Activated gamma-delta T cell (primary cell): ENCODE measurements at regions not wholly inside any gene's neighbourhood (a gene's known extent, or its start where the extent isn't known, plus 50 kb on each side); places are given as distances from the start of the nearest gene placed in this dataset.

Source experiments
- DNase-seq: peaks from one replicate; lab custom pipeline; 2025; lab: John Stamatoyannopoulos, UW

DNA sequence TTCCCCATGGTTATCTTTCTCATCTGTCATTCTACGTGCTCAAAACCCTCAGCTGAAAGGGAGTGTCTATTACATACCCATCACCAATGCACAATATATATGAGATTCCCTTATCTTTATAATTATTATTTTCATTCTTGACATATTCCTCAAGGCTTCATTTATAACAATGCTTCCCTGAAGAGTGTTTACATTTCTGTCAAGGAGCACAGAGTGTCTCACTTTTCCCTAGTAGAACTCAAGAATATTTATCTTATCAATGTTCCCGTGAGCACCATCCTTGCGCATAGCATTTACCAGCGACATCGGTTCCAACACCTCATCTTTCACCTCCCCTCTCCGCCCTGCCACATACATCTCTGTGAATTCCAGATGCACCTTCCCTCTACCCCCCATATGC lies 250.6 kb downstream of the PLA2G4A start:
- DNase-seq = no peak

DNA sequence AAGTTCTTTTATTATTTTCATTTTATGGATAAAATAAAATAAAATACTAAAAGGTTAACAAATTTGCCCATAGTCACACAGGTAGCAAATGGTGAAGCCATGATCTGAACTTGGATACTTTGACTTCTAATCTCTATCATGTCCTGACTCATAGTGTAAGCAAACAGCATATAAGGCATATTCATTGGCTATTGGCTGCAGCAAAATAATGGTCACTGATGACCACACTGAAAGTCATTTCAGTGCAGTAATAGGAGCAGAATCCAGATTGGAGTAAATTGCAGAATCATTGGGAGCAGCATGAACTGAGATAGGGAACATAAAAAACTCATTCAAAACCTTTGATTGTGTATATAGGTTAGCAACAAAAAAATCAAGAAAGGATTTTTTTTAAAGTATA lies 262.9 kb downstream of the PLA2G4A start:
- no peak for DNase-seq

DNA sequence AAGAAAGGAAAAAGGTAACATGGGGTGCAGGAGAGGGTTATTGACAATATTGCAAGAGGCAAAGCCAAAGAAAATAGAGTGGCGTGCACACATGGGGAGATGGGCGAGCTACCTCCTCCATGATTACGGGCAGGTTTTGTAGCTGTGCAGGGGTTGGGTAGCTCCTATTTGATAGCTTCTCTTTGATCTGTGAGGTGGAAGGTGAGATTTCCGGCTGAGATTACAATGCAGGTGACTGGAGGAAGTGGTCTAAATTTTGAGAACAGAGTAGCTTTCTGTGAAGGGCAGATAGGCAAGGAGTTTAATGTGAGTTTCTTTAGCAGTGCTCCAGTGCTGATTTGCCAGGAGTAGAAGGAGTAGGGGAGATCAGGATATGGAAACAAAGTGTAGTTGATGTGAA lies 263.4 kb downstream of the PLA2G4A start:
- no peak for DNase-seq

DNA sequence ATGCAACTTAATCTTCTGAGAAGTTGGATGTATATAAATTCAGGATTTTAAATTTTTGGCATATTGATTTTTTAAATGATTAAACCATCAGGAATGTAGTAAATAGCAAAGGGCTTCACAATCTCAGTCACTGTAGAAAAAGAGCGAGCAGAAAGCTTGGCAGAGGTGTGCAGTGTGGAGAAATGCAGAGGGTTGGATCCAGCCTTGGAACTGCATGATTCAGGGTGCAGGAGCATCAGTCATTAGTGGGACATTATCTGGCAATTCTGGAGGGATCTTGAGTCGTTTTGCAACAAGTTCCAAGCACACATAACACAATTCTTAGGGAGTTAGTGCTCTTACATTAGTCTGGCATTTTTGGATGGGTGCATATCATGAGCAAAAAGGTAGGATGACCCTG lies 267.9 kb downstream of the PLA2G4A start:
- no peak for DNase-seq

DNA sequence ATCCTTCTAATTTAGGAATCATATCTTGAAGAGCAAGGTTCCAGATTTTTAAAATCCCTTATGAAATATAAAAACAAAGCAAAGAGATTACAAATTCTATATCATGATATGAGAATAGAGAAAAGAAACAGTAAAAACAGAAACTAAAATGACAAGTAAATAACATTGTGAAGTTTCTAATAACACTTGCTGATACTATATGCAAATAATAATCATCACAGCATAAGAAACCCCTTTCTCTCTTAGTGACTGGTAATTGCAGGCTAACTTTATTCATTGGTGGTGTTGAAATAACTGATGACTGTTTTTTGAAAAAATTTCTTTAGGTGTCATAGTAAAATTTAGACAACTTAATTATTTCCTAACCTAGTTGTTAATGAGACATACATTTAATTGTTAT lies 281.6 kb downstream of the PLA2G4A start:
- no peak for DNase-seq

DNA sequence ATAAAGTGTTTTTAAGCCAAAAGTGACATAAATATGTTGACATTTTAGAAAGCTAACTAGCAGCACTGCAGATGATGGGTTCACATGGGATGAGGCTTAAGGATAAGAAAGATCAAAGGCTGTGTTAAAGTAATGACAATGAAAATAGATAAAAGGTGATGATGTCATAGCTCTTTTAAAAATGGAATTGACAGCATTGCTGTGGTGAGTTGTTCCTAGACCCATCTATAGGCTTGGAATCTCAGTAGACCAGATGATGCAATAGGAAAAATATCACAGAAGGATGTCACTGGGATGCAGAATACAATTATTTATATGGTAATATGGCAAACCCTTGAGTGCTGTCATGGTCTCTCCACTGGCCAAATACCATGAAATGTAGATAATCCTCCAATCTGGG lies 286.0 kb downstream of the PLA2G4A start:
- DNase-seq = no peak

DNA sequence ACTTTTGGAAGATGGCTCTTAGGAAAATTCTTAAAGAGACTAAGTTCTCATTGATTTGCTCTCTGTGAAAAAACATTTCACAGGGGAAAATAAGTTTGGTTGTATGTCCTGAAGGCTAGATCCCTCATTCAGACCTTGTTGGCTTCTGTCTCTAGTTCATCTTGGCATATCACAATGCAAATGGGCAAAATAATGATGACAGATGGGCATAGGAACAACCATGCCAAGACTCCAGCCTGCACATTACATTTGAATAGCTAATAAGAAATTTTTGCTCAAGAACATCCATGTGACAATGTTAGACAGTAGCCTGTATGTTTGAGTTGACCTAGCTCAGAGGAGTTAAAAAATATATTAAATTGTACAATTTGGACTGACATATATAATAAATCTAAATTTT lies 292.9 kb downstream of the PLA2G4A start:
- DNase-seq = no peak

DNA sequence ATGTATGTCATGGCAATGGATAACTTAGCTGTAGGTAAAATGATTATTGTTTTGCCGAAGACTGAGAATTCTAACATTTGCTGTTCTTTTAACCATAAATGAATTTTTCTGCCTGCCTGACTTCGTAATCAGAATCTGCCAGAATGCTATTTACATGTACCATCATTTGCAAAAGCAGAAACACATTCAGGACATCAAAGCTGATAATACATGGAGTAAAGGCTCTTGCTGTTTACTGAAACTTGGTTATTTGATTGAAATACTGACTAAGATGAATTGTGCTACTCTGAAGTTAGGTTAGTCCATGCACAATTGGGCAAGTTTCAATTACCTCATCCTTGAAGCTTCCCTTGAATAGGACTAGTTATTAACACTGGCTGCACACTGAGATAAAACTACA lies 293.8 kb downstream of the PLA2G4A start:
- DNase-seq = no peak

DNA sequence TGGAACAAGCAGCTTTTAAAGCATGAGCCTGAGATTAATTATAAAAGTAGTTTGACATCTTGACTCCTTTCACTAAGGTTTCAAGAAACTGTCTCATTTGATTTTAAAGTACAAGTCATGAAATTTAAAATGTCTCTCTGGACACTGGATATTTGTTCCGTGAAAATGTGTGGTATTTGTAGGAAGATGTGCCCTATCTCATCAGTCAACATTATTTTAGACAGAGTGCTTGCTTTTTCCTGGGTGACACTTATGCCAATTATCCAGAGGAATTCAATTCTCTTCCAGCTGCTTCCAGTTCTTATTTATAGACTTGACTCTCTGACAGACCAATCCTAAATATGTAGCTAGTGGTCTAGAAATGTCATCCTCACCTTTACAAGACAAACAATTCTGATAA lies 300.4 kb downstream of the PLA2G4A start:
- no peak for DNase-seq

DNA sequence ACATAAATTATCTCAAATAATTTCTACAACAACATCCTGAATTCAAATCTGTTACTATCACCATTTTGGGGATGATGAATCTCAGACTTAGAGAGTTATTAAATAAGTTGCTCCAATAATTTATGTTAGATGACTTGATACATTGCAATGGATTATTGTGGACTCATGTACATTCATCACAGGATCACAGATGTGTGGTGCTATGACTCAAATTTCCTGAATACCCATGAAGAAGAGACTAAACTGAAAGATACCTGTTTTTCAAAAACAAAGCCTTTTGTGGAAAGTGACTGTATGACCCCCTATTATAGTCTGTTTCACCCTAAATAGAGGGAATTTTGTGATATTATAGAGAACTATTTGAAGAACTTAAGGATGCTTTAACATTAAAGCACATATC lies 315.0 kb downstream of the PLA2G4A start:
- DNase-seq = no peak

DNA sequence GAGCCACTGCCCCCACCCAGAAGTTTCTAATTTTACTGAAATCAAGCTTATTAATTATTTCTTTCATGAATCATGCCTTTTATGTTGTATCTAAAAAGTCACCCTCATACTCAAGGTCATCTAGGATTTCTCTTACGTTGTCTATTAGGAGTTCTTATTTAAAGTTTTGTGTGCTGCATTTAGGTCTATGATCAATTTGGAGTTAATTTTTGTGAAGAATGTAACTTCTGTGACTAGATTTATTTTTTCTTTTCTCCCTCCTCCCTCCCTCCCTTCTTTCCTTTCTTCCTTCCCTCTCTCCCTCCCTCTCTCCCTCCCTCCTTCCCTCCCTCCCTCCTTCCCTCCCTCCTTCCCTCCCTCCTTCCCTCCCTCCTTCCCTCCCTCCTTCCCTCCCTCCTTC lies 317.6 kb downstream of the PLA2G4A start:
- no peak for DNase-seq

DNA sequence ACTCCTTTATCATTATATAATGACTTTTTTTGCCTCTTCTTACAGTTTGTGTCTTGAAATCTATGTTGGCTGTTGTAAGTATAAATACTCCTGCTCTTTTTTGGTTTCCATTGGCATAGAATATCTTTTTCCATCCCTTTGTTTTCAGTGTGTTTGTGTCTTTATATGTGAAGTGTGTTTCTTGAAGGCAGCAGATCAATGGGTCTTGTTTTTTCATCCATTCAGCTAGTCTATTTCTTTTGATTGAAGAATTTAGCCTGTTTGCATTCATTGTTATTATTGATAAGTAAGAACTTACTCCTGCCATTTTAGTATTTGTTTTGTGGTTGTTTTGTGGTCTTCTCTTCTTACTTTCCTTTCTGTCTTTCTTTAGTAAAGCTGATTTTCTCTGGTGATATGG lies 322.8 kb downstream of the PLA2G4A start:
- DNase-seq = no peak

DNA sequence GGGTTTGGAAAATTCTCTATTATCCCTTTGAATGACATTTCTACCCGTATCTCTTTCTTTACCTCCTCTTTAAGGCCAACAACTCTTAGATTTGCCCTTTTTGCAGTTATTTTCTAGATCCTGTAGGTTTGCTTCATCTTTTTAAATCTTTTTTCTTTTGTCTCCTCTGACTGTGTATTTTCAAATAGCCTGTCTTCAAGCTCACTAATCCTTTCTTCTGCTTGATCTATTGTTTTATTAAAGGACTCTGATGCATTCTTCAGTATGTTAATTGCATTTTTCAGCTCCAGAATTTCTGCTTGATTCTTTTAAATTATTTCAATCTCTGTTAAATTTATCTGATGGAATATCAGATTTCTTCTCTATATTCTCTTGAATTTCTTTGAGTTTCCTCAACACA lies 324.3 kb downstream of the PLA2G4A start:
- DNase-seq = no peak

DNA sequence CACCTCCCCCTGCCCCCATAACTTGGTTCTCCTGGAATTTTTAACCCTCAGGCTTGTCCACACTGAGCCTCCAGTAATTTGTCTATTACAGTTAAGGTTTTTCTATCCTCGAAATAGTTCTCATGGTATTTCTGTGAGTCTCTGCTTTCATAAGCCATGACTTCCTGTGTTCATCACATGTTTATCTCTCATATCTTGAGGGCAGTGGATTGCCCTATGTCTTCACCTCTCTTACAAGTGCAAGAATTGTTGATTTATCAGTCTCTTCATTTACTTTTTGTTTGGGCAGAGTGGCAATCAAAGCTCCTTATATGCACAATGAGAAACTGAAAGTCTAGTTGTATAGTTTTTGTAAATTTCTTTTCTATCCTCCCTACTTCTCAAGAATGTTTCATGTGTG lies 328.4 kb downstream of the PLA2G4A start:
- DNase-seq = no peak

DNA sequence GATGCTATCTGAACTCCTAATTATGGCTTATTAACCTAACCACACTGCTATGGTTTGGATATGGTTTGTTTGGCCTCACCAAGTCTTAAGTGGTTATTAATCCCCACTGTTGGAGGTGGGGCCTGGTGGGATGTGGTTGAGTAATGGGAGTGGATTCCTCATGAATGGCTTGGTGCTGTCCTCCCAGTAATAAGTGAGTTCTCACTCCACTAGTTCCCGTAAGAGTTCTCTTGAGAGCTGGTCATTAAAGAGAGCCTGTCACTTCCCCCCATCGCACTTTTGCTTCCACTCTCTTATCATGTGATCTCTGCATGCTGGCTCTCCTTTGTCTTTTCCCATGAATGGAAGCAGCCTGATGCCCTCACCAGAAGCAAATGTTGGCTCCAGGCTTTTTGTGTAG lies 328.8 kb downstream of the PLA2G4A start:
- no peak for DNase-seq

DNA sequence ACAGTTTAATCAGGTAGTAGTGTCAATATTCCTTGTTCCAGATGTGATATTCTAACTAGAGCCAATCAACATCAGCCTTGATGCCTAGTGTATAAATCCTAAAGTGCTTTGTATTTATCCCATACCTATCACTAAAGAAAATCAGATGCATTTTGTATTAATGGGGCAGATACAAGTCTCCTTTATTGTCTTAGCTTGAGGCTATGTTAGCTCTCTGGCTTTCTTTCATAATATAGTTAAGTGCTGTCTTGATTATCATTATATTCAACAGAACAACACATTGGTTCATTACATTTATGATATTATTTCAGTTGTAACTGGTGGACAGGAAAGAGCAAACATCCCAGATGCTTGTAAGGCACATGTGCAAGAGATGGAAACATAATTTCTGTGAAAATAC lies 338.8 kb downstream of the PLA2G4A start:
- no peak for DNase-seq

DNA sequence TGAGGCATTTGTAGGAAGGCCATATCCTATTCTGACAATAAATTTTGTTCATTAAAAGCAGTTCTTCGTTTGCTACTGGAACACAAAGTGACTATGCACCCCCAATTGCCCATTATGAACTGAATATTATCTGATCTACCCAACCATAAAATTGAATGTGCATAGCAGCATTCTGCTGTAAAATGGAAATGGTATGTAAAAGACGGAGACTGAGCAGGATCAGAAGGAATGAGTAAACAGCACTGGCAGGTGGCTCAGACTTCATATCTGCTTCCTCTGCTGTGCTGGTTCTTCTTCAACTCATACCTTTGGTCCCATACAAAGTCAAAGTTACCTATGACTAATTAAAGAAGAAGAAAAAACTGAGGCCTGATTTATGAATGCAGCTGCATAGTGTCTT lies 339.5 kb downstream of the PLA2G4A start:
- DNase-seq = no peak

DNA sequence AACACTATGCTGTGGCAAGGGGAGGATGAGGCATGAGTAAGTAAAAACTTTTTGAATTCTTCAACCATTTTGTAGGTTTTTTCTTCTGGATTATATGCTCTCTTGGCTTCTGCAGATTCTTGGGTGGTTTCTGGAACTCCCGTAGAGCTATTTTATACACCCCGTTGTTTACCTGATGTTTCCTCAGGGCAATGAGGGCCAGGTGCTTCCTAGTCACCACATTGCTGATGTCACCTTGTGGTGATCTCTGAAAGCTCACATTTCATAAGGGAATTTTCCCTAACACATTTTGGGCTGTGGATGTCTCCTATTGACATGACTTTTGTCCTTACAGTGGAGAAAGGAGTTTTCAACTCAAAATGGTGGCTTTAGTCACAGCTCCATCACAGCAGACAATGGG lies 356.6 kb downstream of the PLA2G4A start:
- no peak for DNase-seq

DNA sequence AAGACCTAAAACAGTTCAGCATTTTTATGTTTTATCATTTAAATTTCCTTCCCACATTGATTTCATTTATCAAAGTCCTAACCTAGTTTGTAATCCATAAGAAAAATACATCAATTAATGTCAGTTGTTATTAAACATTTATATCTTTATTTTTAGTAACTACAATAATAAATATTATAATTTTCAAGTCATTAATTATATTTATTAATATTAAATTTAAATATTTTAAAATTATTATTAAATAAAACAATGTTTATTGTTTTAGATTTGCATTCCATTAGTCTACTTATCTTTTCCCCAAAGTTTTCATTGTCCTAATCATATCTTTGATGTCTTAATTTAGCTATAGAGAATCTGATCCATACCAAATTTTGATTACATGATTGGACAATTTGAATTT lies 368.9 kb downstream of the PLA2G4A start:
- no peak for DNase-seq

DNA sequence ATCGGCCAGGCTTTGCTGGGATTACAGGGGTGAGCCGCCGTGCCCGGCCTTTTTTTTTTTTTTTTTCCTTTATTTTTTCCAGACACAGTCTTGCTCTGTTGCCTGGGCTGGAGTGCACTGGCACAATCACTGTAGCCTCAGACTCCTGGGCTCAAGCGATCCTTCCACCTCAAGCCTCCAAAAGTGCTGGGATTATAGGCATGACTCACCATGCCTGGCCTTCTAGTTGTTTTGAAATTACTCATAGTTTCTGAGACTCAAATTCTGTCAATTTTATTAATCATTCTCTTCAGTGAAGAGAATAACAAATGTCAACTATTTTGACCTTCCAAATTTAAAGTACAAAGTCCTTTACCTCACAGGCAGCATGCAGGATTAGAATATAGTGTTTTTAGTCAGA lies 374.5 kb downstream of the PLA2G4A start:
- no peak for DNase-seq

DNA sequence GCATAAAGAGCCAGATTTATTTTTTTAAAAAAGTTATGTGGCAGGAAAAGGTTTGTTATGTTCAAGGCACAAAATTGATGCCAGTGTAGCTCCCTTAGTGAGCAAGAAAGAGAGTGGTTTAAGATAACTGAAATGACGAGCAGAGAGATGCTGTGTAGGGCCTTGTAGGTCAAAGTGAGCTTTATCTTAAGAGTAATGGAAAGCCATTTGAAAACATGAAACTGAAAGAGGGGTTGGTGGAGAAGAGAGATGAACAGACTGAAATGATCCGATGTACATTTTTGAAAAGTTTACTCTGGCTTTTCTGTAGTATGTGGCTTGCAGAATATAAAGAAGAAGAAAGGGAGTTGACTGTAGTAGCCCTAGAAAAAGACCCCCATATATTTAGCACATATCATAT lies 383.6 kb downstream of the PLA2G4A start:
- no peak for DNase-seq

DNA sequence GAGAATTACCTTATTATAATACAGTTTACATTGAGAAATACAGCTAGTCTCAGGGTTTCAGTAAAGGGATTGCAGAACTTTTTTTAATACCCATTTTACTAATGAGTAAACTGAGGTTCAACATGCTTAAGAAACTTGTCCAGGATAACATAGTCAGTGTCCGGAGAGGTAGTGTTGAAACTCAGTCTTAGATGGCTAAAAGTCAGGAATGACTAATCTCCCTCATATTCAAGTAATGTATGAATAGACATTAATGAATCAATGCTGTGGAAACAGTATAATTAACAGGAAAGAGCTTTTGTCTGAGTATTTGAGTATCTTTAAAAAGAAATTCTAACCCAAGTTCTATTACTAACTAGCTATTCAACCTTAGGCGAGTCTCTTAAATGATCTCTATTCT lies 397.6 kb downstream of the PLA2G4A start:
- no peak for DNase-seq

DNA sequence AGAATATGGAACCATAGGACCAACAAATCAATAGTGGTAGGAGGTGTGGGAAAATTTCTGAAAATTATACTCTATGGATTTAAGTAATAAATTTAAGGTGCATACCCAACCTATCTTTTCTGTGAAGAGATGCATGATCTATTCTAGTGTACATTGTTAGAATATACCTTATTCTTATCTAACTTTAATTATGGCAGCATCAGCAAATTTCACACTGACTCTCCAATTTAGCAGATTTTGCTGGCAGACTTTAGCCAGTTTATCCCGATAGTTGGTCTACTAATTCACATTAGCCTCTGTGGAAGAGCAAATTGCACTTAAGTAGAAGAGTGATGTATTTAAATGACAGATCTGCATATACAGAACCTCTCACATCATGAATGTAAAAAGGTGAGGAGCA lies 400.0 kb downstream of the PLA2G4A start:
- DNase-seq = no peak

DNA sequence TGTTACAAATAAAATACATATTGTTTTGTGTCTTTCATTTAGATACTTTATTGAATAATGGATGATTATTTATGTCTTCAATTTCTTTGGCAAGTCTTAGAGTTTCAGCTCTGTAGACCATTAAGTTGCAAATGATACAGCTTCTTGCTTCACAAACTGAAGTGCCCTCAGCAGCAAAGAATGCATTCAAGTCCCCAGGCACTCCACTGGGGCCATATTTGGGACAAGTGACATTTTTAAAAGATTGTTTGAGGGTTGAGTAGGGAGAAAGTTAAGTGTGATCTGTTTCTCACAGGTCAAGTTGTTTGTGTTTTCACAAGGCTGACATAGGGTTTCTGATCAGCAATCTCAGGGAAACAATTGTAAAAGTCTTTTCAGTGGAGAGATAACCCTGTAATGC lies 400.7 kb downstream of the PLA2G4A start:
- no peak for DNase-seq

DNA sequence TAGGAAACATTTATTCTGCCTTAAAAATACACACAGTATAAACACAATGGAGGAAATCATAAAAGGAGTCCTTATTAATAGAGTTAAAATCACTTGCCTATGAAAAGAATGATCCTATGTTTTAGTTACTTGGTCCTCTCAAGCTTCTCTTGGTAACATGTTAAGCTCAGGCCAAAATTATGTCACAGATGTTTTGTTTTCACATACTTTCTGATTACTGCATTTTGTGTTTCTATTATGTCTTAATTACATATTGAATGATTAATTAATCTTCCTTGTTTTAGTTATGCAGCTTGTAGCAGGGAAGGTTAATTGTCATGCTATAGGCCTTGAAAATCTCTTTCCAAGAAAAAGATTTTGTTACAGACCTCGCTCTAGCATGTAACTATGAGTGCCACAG lies 406.0 kb downstream of the PLA2G4A start:
- no peak for DNase-seq
